NCI-H748 (cell line): ENCODE measurements at regions not wholly inside any gene's neighbourhood (a gene's known extent, or its start where the extent isn't known, plus 50 kb on each side); places are given as distances from the start of the nearest gene placed in this dataset.
"Not testable (repeated sequence)": the region's sequence is repeated elsewhere in the genome, so short reads cannot be mapped to it uniquely, and the experiment has no call there.

Experiments used
- DNase-seq: peaks from one replicate; lab custom pipeline; 2025; ENCODE audit not compliant: unreplicated experiment; lab: John Stamatoyannopoulos, UW

DNA sequence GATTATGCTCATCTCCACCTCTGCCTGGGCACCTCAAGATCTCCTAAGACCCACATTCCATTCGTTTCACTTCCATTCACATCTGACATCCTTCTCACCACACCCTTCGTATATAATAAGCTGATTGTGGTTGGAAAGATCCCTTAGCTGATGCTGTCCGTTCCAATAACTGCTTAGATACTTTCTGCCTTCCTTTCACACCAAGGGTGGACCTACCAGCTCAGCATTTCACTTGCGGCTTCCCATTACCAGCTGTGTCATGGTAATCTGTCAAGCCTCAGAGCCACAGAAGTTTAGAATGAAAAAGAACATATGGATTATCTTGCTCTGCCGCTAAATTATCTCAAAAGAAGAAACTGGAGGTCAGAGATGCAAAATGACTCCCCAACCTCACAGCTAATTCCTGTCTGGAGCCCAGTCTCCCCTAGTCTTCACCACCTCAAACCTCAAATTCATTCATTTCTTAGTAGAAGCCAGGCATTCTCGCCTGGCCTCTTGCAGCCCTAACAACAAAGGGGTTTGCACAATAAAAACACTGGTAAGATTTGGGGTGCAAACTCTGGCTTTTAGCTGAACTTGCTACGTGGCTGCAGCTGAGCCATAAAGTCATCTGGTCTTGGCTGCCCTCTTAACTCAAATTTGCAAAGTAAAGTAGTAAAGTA, 182.8 kb upstream of the HS3ST3A1 start:
- no peak for DNase-seq

DNA sequence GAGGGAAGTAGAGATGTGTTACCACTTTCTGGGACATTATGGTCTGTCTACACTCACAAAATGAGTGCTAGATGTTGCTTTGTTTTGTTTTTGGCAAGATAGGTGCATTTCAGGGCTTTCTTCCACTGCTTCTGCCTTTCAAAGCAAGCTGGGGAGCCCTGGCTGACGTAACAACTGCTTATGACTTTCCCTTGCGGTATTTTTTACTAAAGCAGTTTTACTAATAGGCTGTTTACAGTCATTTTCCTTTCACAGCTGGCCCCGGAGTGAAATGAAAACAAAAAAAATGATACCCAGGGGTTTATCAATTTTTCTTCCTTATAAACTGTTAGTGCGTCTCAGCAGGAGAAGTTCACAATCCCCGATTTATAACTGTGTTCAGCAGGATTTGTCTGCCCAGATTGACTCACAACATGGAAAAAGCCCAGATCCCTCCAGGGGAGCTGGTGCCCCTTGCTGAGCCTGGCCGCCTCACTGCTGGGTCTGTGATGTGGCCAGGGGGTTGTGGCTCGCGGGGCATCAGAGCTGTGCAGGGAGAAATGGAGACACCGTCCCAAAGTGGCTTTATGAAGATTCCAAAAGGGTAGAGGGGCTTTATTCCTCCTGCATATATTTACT, 184.4 kb upstream of the HS3ST3A1 start:
- DNase-seq, result no peak

DNA sequence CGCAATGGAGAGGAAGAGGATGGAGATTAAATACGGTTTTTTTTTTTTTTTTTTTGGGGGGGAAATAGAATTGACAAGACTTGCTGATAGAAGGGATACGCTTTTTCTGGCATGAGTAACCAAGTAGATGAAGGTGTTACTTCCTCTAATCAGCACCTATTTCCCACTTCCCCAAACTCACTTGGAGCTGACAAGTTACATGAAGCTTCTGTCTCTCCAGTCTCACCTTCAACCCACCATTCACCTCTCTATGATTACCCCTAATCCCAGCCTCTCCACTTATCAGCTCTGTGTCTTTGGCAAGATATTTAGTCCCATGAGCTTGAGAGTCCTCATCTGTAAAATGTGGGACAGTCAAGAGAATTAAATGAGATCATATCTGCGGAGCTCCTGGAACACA, 185.9 kb upstream of the HS3ST3A1 start:
- DNase-seq, result no peak

DNA sequence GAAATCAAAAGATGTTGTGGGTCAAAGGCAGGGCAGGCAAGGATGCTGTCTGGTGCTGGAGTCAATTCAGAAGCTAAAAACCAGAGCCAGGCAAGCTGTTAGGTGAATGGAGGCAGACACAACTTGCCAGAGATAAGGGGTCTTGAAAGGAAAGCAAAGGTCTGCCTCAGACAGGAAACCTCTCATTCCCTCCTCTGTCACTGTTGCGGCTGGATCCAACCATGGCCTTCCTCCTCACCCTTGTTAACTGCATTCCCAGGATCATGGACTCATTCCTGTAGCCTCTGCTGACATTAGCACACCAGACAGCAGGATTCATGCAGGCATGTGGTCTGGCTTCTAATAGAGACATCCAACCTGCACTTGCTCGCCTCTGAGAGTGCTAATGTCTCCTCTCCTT, 186.7 kb upstream of the HS3ST3A1 start:
- DNase-seq, result no peak

DNA sequence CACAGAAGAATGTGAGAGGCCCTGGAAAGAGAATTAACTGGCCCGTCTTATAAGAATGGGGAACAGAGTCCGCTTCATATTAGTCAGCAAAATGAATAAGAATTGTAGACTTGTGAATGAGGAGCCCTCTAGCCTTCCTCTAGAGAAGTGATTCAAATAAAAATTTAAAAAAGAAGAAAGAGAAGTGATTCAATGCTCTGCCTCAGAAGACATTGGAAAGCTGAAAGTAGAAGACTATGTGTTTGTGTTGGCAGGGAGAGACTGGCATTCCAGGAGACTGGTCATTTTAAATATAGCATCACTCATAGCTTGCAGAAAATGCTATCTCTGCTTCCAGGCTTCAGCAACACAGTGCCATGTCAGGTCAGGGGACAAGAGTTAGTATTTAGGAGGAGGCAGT, 190.6 kb upstream of the HS3ST3A1 start:
- no peak for DNase-seq

DNA sequence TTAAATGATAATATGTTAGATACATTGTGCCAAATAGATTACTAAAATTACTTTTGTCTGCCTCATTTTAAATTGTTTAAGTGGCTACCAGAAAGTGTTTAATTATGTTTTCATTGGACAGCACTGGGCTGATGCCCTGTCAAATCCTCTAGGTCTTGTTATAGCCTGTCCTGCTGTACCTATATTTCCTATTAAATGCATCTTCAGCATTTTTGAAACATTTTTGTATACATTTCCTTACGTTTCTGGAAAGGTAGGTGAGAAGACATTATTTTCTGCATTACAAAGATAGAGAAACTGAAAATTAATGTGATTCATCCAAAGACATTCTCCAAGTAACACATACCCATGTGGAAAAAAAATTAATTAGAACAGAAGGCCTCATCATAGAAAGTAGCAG, 192.2 kb upstream of the HS3ST3A1 start:
- DNase-seq, result no peak

DNA sequence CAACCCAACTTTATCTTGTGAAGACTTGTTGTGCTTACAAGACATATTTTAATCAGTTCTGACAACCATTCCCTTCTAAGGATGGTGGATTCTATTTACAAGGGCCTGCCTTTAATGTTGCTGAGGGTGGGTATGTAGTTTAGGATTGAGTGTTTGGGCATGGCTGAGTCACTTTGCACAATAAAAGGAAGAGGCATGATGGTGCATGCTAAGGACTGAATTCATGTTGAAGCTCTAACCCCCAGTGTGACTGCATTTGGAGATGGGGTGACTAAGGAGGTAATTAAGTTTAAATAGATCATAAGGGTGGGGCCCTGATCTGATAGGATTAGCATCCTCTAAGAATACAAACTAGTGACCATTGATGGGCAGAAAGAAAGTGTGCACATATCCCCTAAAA, 196.1 kb upstream of the HS3ST3A1 start:
- DNase-seq, result no peak

DNA sequence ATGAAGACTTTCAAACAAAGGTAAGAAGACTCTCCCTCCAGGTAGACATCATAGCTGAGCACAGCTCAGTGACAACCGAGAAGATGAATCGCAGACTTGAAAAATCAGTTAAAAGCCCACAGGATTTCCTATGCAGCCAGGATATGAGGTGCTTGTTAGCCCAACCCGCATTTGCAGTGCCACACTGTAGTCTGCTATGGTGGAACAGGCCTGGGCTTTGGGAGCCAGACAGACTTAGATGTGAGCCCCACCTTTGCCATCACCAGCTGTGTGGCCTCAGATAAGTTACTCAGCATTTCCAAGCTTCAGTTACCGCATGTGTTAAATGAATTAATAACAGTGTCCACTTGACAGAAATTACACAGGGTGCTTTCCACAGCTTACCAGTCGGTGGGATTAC, 204.4 kb upstream of the HS3ST3A1 start:
- no peak for DNase-seq

DNA sequence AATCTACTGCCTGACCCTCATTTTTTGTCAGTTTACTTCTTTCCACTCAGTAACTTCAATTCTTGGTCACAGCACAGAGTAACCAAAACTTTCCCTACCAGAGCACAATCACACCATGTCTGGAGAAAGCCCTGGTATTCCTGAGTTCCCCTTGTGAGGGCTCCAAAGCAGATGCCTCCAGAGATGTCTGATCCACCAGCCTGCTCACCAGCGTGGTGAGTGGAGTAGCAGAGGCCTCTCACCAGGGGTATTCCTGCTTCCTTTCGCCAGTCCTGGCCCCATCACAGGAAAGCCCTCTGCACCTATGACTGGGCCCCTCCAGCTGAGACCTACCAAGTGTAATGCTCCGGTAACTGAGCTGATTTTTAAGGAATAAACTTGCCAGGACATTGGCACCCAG, 205.4 kb upstream of the HS3ST3A1 start:
- no peak for DNase-seq

DNA sequence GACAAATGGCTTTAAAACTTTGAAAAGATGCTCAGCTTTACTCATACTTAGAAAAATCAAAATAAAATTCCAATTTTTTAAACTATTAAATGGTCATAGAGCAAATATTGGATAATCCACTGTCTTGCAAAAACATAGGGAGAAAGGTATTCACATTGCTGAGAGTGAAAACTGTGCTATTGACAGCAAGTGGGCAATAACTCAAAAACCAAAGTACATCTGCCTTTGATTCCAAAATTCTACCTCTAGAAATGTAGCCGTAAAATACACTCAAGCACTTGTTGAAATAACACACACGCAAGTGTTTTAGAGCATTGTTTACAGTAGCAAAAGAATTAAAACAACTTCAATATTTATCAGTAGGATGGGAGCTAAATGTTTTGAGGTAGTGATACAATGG, 210.6 kb upstream of the HS3ST3A1 start:
- DNase-seq, result no peak

DNA sequence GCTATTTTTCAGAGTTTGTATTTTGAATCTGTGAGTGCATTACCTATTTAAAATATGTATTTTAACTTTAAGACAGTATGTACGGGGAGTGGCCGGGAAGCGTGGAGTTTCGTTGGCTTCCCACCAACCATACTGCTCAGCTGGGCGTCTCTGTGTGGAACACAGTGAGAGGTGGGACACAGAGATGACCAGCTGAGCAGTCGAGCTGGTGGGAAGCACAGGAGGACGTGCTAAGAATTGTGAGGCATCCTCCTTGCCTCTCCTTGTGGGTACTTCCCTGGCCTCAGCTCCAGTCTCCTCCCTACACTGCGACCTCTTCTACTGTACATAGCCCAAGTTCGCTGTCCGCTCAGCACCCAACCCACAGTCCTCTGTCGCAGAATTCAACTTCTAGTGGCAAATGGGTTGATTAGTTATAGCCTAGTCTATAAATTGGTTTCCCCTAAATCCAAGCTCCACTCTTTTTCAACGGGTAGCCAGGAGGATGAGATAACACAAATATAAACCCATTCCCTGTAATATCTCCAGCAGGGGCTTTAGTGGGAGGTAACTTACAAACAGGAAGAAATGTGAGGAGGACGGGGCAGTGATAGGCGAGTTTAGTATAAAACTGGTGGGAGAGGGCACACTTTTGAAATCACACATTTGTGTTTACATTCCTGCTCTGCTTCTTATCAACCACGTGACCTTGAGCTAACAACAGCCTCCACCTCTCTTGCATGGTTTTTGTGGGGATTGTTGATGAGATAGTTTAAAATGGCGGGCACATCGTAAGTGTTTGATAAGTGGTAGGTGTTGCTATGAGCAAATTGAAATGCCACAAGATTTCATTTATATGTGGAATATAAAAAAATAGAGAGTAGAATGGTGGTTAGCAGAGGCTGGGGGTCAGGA, 211.9 kb upstream of the HS3ST3A1 start:
- no peak for DNase-seq

DNA sequence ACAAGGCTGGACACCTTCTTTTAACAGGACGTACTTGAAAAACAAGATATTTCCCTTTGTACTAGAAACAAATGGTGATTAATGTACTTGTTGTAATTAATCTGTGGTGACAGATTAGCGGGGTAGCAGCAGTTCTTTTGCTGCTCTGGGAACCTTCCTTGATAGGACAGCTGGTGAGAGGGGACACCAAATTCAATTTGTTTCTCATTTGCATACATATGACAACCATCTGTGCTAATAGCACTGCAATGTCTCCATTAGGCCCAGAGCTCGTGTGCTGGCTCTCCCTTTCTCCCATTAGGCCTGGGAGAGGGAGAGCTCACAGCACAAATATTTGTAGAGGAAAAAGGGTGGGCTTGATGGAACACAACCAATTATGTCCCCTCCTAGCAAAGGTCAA, 221.0 kb upstream of the HS3ST3A1 start:
- DNase-seq, result no peak

DNA sequence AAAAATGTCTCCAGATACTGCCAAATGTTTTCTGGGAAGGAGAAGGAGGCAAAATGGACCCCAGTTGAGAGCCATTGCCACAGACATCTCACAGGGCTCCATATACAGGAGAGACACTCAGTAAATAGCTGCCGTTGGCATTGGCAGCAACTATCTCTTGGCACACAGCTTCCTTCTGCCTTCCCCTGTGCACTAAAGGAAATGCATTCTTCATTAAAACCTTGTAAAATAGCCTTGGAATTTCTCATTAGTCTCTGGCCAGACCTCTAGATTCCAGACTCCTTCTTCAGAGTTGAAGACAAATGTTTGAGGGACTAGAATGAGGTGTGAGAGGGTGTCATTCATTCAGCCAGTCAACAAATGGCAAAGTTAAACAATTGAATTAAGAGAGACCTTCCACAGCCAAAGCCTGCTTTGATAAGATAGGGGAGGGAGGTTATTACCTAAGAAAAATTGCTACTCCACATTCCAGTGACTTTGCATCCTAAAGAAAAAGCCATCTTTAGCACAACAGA, 223.9 kb upstream of the HS3ST3A1 start:
- no peak for DNase-seq

DNA sequence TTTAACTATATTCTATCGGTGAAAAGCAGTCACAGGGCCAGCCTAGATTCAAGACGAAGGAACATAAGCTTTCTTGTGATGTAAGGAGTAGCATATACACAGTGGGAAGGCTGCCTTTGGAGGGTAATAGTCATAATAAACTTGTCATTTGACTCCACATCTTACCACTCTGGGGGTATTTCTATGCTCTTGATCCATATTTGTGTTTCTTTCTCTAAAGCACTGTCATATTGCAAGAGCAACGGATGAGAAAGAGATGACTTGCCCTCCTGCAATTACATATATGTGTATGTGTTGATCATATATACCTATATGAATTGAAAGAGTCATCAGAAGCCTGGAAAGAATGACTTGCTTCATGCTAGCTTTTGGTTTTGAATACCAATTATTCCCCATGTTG, 225.4 kb upstream of the HS3ST3A1 start:
- no peak for DNase-seq

DNA sequence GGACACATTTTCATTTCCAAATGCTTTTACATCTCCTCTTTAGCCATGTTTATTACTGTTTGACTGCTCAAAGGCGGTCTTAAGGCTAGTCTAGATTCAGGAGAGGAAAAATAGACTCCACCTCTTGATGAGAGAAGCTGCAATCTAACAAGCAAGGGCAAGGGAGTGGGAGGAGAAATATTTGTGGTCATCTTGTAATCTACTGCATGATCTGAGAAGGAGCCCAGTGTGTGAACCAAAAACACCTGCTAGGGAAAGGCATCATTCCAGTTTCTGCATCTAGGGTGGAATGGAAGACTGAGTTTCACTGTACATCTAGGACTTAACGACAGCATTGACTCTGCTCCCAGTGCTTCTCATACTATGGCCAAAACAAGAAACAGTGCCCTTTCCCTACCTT, 232.2 kb upstream of the HS3ST3A1 start:
- DNase-seq, result no peak

DNA sequence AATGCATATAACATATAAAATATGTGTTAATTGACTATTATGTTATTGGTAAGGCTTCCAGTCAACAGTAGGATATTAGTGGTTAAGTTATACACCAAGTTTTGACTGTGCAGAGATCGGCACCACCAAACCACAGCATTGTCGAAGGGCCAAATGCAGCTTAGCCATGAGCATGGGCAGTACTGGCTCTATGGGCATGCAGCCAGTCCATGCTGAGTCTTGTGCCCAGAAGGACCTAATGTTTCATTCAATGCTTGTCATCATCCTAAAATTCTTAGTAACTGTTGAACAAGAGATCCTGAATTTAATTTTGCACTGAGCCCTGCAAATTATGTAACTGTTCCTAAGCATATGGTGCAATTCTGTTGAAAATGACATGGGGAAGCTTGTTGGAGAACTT, 233.4 kb upstream of the HS3ST3A1 start:
- DNase-seq, result no peak

DNA sequence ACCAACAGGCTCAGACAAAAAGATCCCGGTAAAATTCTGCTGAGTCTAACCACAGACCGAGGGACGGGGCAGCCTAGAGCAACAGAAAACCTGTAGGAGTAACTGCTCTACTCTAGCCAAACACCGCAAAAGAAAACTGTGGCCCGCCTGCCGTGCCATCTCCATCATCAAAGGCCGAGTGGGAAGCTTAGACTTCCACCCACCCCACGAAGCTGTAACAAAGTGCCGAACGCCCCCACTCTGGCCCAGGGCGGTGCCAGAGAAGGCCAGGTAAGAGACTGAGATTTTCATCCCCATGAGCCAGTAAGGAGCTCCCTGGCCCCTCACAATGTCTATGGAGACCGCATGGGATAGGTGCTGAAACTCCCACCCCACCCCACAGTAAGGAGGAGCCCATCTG, 231.9 kb upstream of the COX10 start:
- DNase-seq, result no peak

DNA sequence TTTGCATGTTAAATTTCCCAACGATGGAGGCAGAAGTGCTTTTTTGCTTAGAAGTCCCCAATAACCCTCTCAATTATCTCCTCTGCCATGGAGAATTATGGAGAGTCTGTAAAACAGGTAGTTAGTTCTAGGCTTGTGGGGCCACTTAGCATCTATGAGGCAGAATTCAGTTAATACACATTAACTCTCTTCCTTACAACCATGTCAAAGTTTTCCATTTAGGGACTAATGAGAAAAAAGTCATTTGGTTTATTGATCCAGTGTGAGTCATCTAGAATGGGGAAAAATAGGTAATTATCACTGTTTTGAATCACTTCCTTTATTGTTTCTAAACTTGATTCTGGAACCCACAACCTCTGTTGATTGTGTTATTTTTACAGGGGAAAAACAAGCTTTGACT, 229.1 kb upstream of the COX10 start:
- DNase-seq, result no peak

DNA sequence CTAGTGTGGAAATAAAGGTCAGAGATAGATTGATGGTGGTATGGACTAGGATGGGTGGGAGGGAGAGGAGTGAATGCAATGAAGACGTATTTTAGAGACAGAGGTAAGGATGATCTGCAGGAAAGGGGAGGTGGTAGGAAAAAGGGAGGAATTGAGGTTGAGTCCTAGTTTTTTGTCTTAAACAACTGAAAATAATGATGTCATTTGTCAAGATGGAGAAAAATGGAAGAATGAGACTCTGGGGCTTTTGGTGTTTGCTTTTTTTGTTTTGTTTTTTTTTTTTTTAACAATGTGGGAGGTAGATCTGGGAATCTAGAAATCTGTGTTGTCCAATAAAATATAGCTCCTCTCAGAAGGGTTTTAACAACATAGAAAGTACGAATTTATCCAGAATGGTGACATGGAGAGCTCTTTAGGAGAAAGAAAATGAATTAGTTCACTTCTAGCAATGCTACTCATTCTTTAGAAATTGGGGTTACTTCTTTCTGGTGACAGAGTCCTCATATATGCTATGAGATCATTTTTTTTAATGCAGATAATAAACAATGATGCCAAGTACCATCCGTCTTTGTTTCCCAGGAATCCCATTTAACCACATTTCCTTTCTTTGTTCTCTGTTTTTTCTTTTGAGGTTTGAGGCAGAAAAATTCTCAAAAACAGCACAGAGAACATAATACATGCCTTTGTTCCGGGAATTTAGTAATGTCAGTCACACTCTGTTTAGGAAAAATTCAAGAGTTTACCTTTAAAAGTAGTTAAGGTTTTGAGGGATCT, 225.3 kb upstream of the COX10 start:
- no peak for DNase-seq

DNA sequence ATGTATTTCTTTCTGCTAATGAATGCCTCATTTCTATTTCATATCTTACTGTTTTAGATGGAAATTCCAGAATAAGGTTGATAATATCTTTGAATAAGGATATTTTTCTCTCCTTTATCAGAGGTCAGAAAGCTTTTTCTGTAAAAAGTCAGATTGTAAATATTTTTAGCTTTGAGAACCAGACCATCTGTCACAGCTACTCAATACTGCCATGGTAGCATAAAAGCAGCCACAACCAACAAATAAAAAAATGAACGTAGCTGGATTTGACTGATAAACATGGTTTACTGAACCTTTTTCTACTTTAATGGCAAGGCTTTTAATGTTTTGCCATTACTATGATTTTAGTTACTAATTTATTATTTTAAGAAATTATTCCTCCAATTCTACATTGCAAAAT, 217.4 kb upstream of the COX10 start:
- no peak for DNase-seq

DNA sequence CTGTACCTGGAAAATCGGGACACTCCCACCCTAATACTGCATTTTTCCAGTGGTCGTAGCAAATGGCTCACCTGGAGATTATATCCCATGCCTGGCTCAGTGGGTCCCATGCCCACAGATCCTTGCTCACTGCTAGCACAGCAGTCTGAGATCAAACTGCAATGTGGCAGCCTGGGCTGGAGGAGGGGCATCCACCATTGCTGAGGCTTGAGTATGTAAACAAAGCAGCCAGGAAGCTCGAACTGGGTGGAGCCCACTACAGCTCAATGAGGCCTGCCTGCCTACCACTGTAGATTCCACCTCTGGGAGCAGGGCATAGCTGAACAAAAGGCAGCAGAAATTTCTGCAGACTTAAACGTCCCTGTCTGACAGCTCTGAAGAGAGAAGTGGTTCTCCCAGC, 213.6 kb upstream of the COX10 start:
- DNase-seq, result not testable (repeated sequence)
